ENCODE measurements at regions not wholly inside any gene's neighbourhood (a gene's known extent, or its start where the extent isn't known, plus 50 kb on each side); places are given as distances from the start of the nearest gene placed in this dataset.
"Not testable (repeated sequence)": the region's sequence is repeated elsewhere in the genome, so short reads cannot be mapped to it uniquely, and the experiment has no call there.

GRCh38 chr3:110900576-110900975 lies 171.0 kb upstream of the NECTIN3 start:
- DNase-seq (ENCODE audit: extremely low read depth in 1 of 2, low read depth in 1 of 2): no peak

- no peak for DNase-seq (ENCODE audit: extremely low read depth in 1 of 2, low read depth in 1 of 2)
Observed at GRCh38 chr3:110901536-110901935, 170.1 kb upstream of the NECTIN3 start.

GRCh38 chr3:110902453-110903085 lies 169.0 kb upstream of the NECTIN3 start:
- no peak for DNase-seq (ENCODE audit: extremely low read depth in 1 of 2, low read depth in 1 of 2)

- no peak for DNase-seq (ENCODE audit: extremely low read depth in 1 of 2, low read depth in 1 of 2)
Observed at GRCh38 chr3:110903771-110904519, 167.7 kb upstream of the NECTIN3 start.

GRCh38 chr3:110904520-110904890 lies 167.1 kb upstream of the NECTIN3 start:
- DNase-seq (ENCODE audit: extremely low read depth in 1 of 2, low read depth in 1 of 2): no peak

GRCh38 chr3:110905121-110905520 lies 166.5 kb upstream of the NECTIN3 start:
- no peak for DNase-seq (ENCODE audit: extremely low read depth in 1 of 2, low read depth in 1 of 2)

- DNase-seq (ENCODE audit: extremely low read depth in 1 of 2, low read depth in 1 of 2): no peak
Observed at GRCh38 chr3:110909839-110910238, 161.8 kb upstream of the NECTIN3 start.

GRCh38 chr3:110910346-110910955 lies 161.2 kb upstream of the NECTIN3 start:
- no peak for DNase-seq (ENCODE audit: extremely low read depth in 1 of 2, low read depth in 1 of 2)

- DNase-seq (ENCODE audit: extremely low read depth in 1 of 2, low read depth in 1 of 2): no peak
Observed at GRCh38 chr3:110918963-110919362, 152.7 kb upstream of the NECTIN3 start.

- no peak for DNase-seq (ENCODE audit: extremely low read depth in 1 of 2, low read depth in 1 of 2)
Observed at GRCh38 chr3:110925798-110926197, 145.8 kb upstream of the NECTIN3 start.

- DNase-seq (ENCODE audit: extremely low read depth in 1 of 2, low read depth in 1 of 2): no peak
Observed at GRCh38 chr3:110928016-110928662, 143.5 kb upstream of the NECTIN3 start.

GRCh38 chr3:110929816-110930215 lies 141.8 kb upstream of the NECTIN3 start:
- no peak for DNase-seq (ENCODE audit: extremely low read depth in 1 of 2, low read depth in 1 of 2)

GRCh38 chr3:110932567-110932966 lies 139.0 kb upstream of the NECTIN3 start:
- no peak for DNase-seq (ENCODE audit: extremely low read depth in 1 of 2, low read depth in 1 of 2)

GRCh38 chr3:110933821-110934426 lies 137.7 kb upstream of the NECTIN3 start:
- no peak for DNase-seq (ENCODE audit: extremely low read depth in 1 of 2, low read depth in 1 of 2)

GRCh38 chr3:110938629-110939028 lies 133.0 kb upstream of the NECTIN3 start:
- no peak for DNase-seq (ENCODE audit: extremely low read depth in 1 of 2, low read depth in 1 of 2)

GRCh38 chr3:110940055-110940454 lies 131.6 kb upstream of the NECTIN3 start:
- no peak for DNase-seq (ENCODE audit: extremely low read depth in 1 of 2, low read depth in 1 of 2)

- DNase-seq (ENCODE audit: extremely low read depth in 1 of 2, low read depth in 1 of 2): no peak
Observed at GRCh38 chr3:110944782-110945181, 126.8 kb upstream of the NECTIN3 start.

- DNase-seq (ENCODE audit: extremely low read depth in 1 of 2, low read depth in 1 of 2): no peak
Observed at GRCh38 chr3:110946810-110947209, 124.8 kb upstream of the NECTIN3 start.

GRCh38 chr3:110949194-110949593 lies 122.4 kb upstream of the NECTIN3 start:
- not testable (repeated sequence) for DNase-seq (ENCODE audit: extremely low read depth in 1 of 2, low read depth in 1 of 2)

- no peak for DNase-seq (ENCODE audit: extremely low read depth in 1 of 2, low read depth in 1 of 2)
Observed at GRCh38 chr3:110955301-110955880, 116.2 kb upstream of the NECTIN3 start.

GRCh38 chr3:110956081-110956480 lies 115.5 kb upstream of the NECTIN3 start:
- DNase-seq (ENCODE audit: extremely low read depth in 1 of 2, low read depth in 1 of 2): no peak

All from stimulated activated CD8-positive, alpha-beta memory T cell treated with anti-CD3 and anti-CD28 coated beads, Interleukin-7, amount 100 ng/mL, for 48 hours (primary cell).